Adrenal gland (tissue), 9 donors: ENCODE measurements at regions not wholly inside any gene's neighbourhood (a gene's known extent, or its start where the extent isn't known, plus 50 kb on each side); places are given as distances from the start of the nearest gene placed in this dataset.

Experiments used
- DNase-seq, 7 donors: peaks; one replicate each; pipeline ENCODE4 v3.0.0-alpha.2; 2019 to 2020
- H3K27ac ChIP-seq, 5 donors: fragments of 200-600 bp; sonication (generic) in 4 of 5; 1 replicate in 3 of 5; 2 replicates in 2 of 5; pipeline versions ENCODE4 v1.5.1 to v1.8.0; 2016 to 2020; ENCODE audit warnings: mild to moderate bottlenecking in 1 of 5
- H3K27me3 ChIP-seq: fragments of 200-600 bp; 2 replicates; pipeline ENCODE4 v1.8.0; 2021
- H3K36me3 ChIP-seq, 2 donors: fragments of 200-600 bp; replicated peaks in 1 of 2; 1 replicate in 1 of 2; 2 replicates in 1 of 2; pipeline versions ENCODE4 v1.5.1 to v1.8.0; 2018 to 2022
- H3K4me1 ChIP-seq, 2 donors: fragments of 200-600 bp; replicated peaks in 1 of 2; 1 replicate in 1 of 2; 2 replicates in 1 of 2; pipeline versions ENCODE4 v1.5.1 to v1.8.0; 2018 to 2021
- H3K4me3 ChIP-seq, 4 donors: fragments of 200-600 bp; sonication (generic) in 3 of 4; one replicate each; pipeline ENCODE4 v1.5.1; 2016 to 2018
- H3K9me3 ChIP-seq, 3 donors: fragments of 200-600 bp; sonication (generic) in 1 of 3; replicated peaks in 1 of 3; 1 replicate in 2 of 3; 2 replicates in 1 of 3; pipeline versions ENCODE4 v1.5.1 to v1.8.0; 2016 to 2021
- CTCF ChIP-seq, 6 experiments: fragments of 450-650 bp in 4 of 6; fragments of 200-600 bp in 2 of 6; sonication (generic) in 1 of 6; IDR thresholded peaks; 1 replicate in 5 of 6; 2 replicates in 1 of 6; pipeline versions ENCODE4 v1.5.1 to v1.8.0; 2016 to 2021; ENCODE audit warnings: antibody characterized with exemption in 6 of 6, mild to moderate bottlenecking in 2 of 6, moderate library complexity in 1 of 6
- POLR2A ChIP-seq, 2 donors: fragments of 450-650 bp; IDR thresholded peaks; one replicate each; pipeline ENCODE4 v1.6.1; 2017; ENCODE audit warnings: antibody characterized with exemption in 2 of 2, mild to moderate bottlenecking in 2 of 2, moderate library complexity in 1 of 2
- WGBS, 4 donors: extraction: QIAGEN DNeasy Blood & Tissue Kit in 2 of 4; methylation state at CpG; one replicate each; pipeline versions ENCODE4 v1.1.5 to v1.1.7; 2013 to 2017; 5-methylcytosine and 5-hydroxymethylcytosine counted together
- intact Hi-C, 2 donors: fragments of 100-400 bp; cut with DNase I; formaldehyde crosslinking; loops; one replicate each; pipeline versions ENCODE4 v1.14.1 to v1.15.0; 2022 to 2023
- donor health status: healthy with polysubstance abuse.
- donor health status: Bipolar disorder and iron deficiency.
- donor health status: DM: yes; HTN: yes; CAD: no.
- donor health status: DM: no; HTN: no; CAD: no.
- donor health status: DM: no; HTN: no; CAD: no.

DNA sequence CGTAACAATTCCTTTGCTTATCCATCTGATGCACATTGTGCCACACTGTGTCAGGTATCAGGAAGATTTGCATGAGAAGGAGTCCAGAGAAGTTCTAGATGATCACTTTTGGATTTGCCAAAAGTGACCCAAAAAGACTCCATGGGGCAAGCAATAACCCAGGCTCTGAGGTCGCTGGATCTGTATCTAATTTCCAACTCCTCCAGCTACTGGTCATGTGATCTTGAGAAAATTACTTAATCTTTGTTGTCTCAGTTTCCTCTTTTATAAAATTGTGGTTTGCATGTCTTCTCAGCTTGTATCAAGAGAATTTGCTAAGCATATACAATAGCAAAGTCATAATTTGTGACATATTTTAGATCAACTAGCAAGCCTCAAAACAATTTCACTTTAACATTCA lies 61.3 kb upstream of the ITGA4 start:
- Histone ChIP-seq H3K36me3 (no peaks in the 10 kb centered on the region), H3K9me3 (no peaks in the 10 kb centered on the region), H3K27ac (no peak overlapping the region), H3K27me3 (no peaks in the 10 kb centered on the region), H3K4me1 (no peaks in the 10 kb centered on the region), H3K4me3 (no peak overlapping the region)
- 65 to 83% (median 82%) methylated on average over 2 of the region's 2 CpGs for WGBS, 4 donors
- intact Hi-C loops: no loop called here
- no peak for TF ChIP-seq POLR2A (IDR thresholded peaks at IDR 0.05)
- no peak for TF ChIP-seq CTCF (IDR thresholded peaks at IDR 0.05)
- DNase-seq: no peak

- no peak for DNase-seq
- WGBS, 4 donors: 70 to 84% (median 77%) methylated on average over 6 of the region's 6 CpGs
- H3K36me3 ChIP-seq: no peaks in the 10 kb centered on the region
- H3K4me1 ChIP-seq: no peaks in the 10 kb centered on the region
- no peaks in the 10 kb centered on the region for H3K27me3 ChIP-seq
- TF ChIP-seq CTCF (IDR thresholded peaks at IDR 0.05) (no peak), POLR2A (IDR thresholded peaks at IDR 0.05) (no peak)
- H3K9me3 ChIP-seq: no peaks in the 10 kb centered on the region
- intact Hi-C loops: no loop called here
- no peak overlapping the region for H3K27ac ChIP-seq
- no peak overlapping the region for H3K4me3 ChIP-seq
Observed at GRCh38 chr2:181396256-181397123, 60.7 kb upstream of the ITGA4 start.

DNA sequence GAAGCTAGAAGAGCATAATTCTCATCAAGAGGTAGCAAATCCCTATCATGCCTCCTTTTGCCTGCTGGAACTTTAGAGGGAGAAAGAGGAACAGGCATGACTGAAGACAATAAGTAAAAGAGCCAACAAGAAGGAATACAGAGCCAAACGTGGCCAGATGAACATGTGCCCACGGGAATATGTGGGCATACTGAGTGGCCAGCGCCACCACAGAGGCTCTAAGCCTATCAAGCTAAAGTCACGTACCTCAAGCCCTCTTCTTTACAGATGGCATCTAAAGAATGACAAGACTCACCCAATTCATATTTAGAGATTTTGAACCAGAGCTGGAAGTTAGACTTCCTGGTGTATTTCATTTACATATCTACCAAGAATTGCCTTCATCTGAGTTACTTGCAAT lies 59.9 kb upstream of the ITGA4 start:
- Histone ChIP-seq H3K4me1 (no peaks in the 10 kb centered on the region), H3K9me3 (no peaks in the 10 kb centered on the region), H3K4me3 (no peak overlapping the region), H3K27ac (no peak overlapping the region), H3K27me3 (no peaks in the 10 kb centered on the region), H3K36me3 (no peaks in the 10 kb centered on the region)
- no peak for DNase-seq
- TF ChIP-seq CTCF (IDR thresholded peaks at IDR 0.05) (no peak), POLR2A (IDR thresholded peaks at IDR 0.05) (no peak)
- intact Hi-C loops: no loop called here
- 71 to 89% (median 80%) methylated on average over 4 of the region's 4 CpGs for WGBS, 4 donors

GRCh38 chr2:181398000-181398399 lies 59.2 kb upstream of the ITGA4 start:
- no peaks in the 10 kb centered on the region for H3K36me3 ChIP-seq
- H3K9me3 ChIP-seq: no peaks in the 10 kb centered on the region
- no peaks in the 10 kb centered on the region for H3K27me3 ChIP-seq
- WGBS, 4 donors: 77 to 88% (median 83%) methylated on average over 1 of the region's 1 CpG
- TF ChIP-seq CTCF (IDR thresholded peaks at IDR 0.05) (no peak), POLR2A (IDR thresholded peaks at IDR 0.05) (no peak)
- DNase-seq: no peak
- H3K27ac ChIP-seq: no peak overlapping the region
- no peak overlapping the region for H3K4me3 ChIP-seq
- intact Hi-C loops: no loop called here
- H3K4me1 ChIP-seq: no peaks in the 10 kb centered on the region
